ENCODE measurements at regions not wholly inside any gene's neighbourhood (a gene's known extent, or its start where the extent isn't known, plus 50 kb on each side); places are given as distances from the start of the nearest gene placed in this dataset.

DNA sequence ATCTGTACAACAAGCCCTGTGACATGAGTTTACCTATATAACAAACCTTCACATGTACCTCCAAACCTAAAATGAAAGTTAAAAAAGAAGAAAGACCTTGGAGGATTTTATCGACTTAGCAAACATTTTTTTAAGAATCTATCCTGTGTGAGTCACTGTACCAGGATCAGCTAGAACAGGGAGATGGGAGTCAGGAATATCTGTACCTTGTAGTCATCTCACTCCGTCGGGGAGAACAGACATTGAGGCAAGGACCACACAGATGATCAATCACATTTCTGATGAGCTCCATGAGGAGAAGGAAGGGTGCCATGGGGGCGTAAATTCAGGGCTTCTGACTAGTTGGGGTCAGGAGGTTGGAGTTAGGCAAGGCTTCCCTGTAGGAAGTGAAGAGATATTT lies 310.6 kb downstream of the VRK1 start:
- Histone ChIP-seq H3K4me1 (ENCODE audit: insufficient read depth, poor library complexity, severe bottlenecking) (peaks cover 7% of the 10 kb centered on the region), H3K27me3 (ENCODE audit: insufficient read depth, poor library complexity, severe bottlenecking) (no peaks in the 10 kb centered on the region), H3K27ac (ENCODE audit: poor library complexity, severe bottlenecking) (peak overlapping the region; percentile 54), H3K36me3 (ENCODE audit: low read depth) (no peaks in the 10 kb centered on the region), H3K9me3 (ENCODE audit: severe bottlenecking) (no peaks in the 10 kb centered on the region), H3K4me3 (ENCODE audit: severe bottlenecking) (no peak overlapping the region)
- DNase-seq (ENCODE audit: low spot score) (no peak), ATAC-seq (ENCODE audit: low read depth) (peak; percentile 47; the same call in 2 of the 3 replicates)
- TF ChIP-seq, protein P1, sequence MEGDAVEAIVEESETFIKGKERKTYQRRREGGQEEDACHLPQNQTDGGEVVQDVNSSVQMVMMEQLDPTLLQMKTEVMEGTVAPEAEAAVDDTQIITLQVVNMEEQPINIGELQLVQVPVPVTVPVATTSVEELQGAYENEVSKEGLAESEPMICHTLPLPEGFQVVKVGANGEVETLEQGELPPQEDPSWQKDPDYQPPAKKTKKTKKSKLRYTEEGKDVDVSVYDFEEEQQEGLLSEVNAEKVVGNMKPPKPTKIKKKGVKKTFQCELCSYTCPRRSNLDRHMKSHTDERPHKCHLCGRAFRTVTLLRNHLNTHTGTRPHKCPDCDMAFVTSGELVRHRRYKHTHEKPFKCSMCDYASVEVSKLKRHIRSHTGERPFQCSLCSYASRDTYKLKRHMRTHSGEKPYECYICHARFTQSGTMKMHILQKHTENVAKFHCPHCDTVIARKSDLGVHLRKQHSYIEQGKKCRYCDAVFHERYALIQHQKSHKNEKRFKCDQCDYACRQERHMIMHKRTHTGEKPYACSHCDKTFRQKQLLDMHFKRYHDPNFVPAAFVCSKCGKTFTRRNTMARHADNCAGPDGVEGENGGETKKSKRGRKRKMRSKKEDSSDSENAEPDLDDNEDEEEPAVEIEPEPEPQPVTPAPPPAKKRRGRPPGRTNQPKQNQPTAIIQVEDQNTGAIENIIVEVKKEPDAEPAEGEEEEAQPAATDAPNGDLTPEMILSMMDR (IDR thresholded peaks at IDR 0.05; ENCODE audit: poor library complexity, severe bottlenecking): no peak

GRCh38 chr14:97109234-97109633 lies 312.1 kb downstream of the VRK1 start:
- H3K4me1 ChIP-seq (ENCODE audit: insufficient read depth, poor library complexity, severe bottlenecking): peaks cover 14% of the 10 kb centered on the region
- TF ChIP-seq, protein P1 (IDR thresholded peaks at IDR 0.05; ENCODE audit: poor library complexity, severe bottlenecking): no peak
- DNase-seq (ENCODE audit: low spot score) (no peak), ATAC-seq (ENCODE audit: low read depth) (no peak)
- H3K9me3 ChIP-seq (ENCODE audit: severe bottlenecking): no peaks in the 10 kb centered on the region
- no peaks in the 10 kb centered on the region for H3K27me3 ChIP-seq (ENCODE audit: insufficient read depth, poor library complexity, severe bottlenecking)
- no peak overlapping the region for H3K4me3 ChIP-seq (ENCODE audit: severe bottlenecking)
- H3K36me3 ChIP-seq (ENCODE audit: low read depth): no peaks in the 10 kb centered on the region
- H3K27ac ChIP-seq (ENCODE audit: poor library complexity, severe bottlenecking): no peak overlapping the region

GRCh38 chr14:97113339-97113738 lies 316.2 kb downstream of the VRK1 start:
- Histone ChIP-seq H3K27ac (ENCODE audit: poor library complexity, severe bottlenecking) (no peak overlapping the region), H3K36me3 (ENCODE audit: low read depth) (no peaks in the 10 kb centered on the region), H3K27me3 (ENCODE audit: insufficient read depth, poor library complexity, severe bottlenecking) (no peaks in the 10 kb centered on the region), H3K4me1 (ENCODE audit: insufficient read depth, poor library complexity, severe bottlenecking) (peaks cover 6% of the 10 kb centered on the region), H3K9me3 (ENCODE audit: severe bottlenecking) (no peaks in the 10 kb centered on the region), H3K4me3 (ENCODE audit: severe bottlenecking) (no peak overlapping the region)
- TF ChIP-seq, protein P1 (IDR thresholded peaks at IDR 0.05; ENCODE audit: poor library complexity, severe bottlenecking): no peak
- ATAC-seq (ENCODE audit: low read depth): peak; percentile 53; the same call in 2 of the 3 replicates
- DNase-seq (ENCODE audit: low spot score): no peak

DNA sequence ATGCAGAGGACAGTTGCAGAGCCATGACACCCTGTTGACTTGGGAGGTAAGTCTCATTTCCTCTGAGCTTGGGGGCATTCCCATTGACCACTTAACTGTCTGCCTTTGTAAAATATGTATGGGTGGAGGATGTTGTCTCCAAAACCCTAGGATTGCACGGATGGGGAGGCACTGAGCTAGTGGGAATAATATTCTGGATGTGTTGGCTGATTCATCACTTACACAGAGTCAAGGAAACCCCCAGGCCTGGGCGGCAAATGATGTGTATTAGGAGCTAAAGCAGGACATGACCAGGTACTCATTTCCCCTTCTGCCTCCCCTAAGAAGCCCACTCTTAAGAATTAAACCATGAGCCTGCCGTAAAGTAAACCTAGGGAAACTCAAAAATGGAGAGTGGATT lies 319.4 kb downstream of the VRK1 start:
- Histone ChIP-seq H3K4me3 (ENCODE audit: severe bottlenecking) (no peak overlapping the region), H3K36me3 (ENCODE audit: low read depth) (no peaks in the 10 kb centered on the region), H3K9me3 (ENCODE audit: severe bottlenecking) (no peaks in the 10 kb centered on the region), H3K27ac (ENCODE audit: poor library complexity, severe bottlenecking) (no peak overlapping the region), H3K27me3 (ENCODE audit: insufficient read depth, poor library complexity, severe bottlenecking) (no peaks in the 10 kb centered on the region), H3K4me1 (ENCODE audit: insufficient read depth, poor library complexity, severe bottlenecking) (peaks cover 6% of the 10 kb centered on the region)
- DNase-seq (ENCODE audit: low spot score) (no peak), ATAC-seq (ENCODE audit: low read depth) (no peak)
- TF ChIP-seq, protein P1 (IDR thresholded peaks at IDR 0.05; ENCODE audit: poor library complexity, severe bottlenecking): no peak

DNA sequence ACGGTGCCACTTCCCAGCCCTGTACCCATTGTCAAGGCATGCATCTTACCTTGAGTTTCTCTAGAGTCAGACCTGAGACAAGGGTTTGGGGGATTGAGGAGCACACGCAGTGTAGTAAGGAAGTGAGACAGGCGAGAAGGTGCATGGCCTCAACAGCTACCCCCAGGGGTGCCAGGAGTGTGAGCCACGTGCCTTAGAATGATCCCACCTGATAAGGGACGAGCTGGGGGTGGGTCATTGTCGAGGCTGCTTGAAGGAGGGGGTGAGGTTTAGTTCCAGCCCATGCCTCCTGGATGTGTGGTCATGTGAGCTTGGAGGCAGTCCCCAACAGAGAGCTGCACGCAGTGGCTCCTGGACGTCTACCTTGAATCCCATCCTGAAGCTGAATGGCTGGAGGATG lies 320.5 kb downstream of the VRK1 start:
- Histone ChIP-seq H3K4me3 (ENCODE audit: severe bottlenecking) (no peak overlapping the region), H3K27me3 (ENCODE audit: insufficient read depth, poor library complexity, severe bottlenecking) (no peaks in the 10 kb centered on the region), H3K4me1 (ENCODE audit: insufficient read depth, poor library complexity, severe bottlenecking) (peaks cover 6% of the 10 kb centered on the region), H3K36me3 (ENCODE audit: low read depth) (no peaks in the 10 kb centered on the region), H3K27ac (ENCODE audit: poor library complexity, severe bottlenecking) (no peak overlapping the region), H3K9me3 (ENCODE audit: severe bottlenecking) (no peaks in the 10 kb centered on the region)
- TF ChIP-seq, protein P1 (IDR thresholded peaks at IDR 0.05; ENCODE audit: poor library complexity, severe bottlenecking): no peak
- DNase-seq (ENCODE audit: low spot score): no peak
- no peak for ATAC-seq (ENCODE audit: low read depth)

All from RWPE2 (cell line).